PC-9 (cell line): ENCODE measurements at regions not wholly inside any gene's neighbourhood (a gene's known extent, or its start where the extent isn't known, plus 50 kb on each side); places are given as distances from the start of the nearest gene placed in this dataset.

Experiments
- BruUV-seq: library from RNA; stranded (reverse); fragments of 400-500 nt; replicated peaks from 2 replicates; lab custom pipeline; 2021; lab: Mats Ljungman, UMichigan
- CTCF ChIA-PET: fragments of 300-600 bp; sonication (Branson Sonifier 250); formaldehyde crosslinking; loops from one replicate; lab custom pipeline; 2022; ENCODE audit warnings: antibody characterized with exemption; lab: Charles Lee
- POLR2A ChIA-PET: fragments of 300-600 bp; sonication (Branson Sonifier 250); formaldehyde crosslinking; loops from one replicate; lab custom pipeline; 2022; ENCODE audit warnings: antibody characterized with exemption; ENCODE audit not compliant: unreplicated experiment; lab: Charles Lee
- DNase-seq, 2 experiments: peaks; one replicate each; pipeline versions ENCODE4 v3.0.0 to v3.0.0-alpha.2; 2015 to 2022; ENCODE audit warnings: mixed read lengths in 1 of 2
- H2AFZ ChIP-seq: fragments of 200-600 bp; sonication (generic); 2 replicates; pipeline ENCODE4 v1.8.1; 2017; ENCODE audit warnings: antibody characterized with exemption
- H3F3A ChIP-seq: fragments of 200-600 bp; sonication (generic); 2 replicates; pipeline ENCODE4 v1.8.1; 2017; ENCODE audit warnings: antibody characterized with exemption, mild to moderate bottlenecking, low read depth; ENCODE audit not compliant: insufficient read depth
- H3K27ac ChIP-seq: fragments of 200-600 bp; sonication (generic); 2 replicates; pipeline ENCODE4 v1.6.1; 2016; ENCODE audit warnings: mixed run types
- H3K27me3 ChIP-seq: fragments of 200-600 bp; sonication (generic); 2 replicates; pipeline ENCODE4 v1.6.1; 2016; ENCODE audit warnings: low read depth, mixed run types; ENCODE audit not compliant: insufficient read depth
- H3K36me3 ChIP-seq: fragments of 200-600 bp; sonication (generic); 2 replicates; pipeline ENCODE4 v1.6.1; 2016; ENCODE audit warnings: low read depth, mixed run types
- H3K4me1 ChIP-seq: fragments of 200-600 bp; sonication (generic); replicated peaks from 2 replicates; pipeline ENCODE4 v1.6.1; 2016; ENCODE audit warnings: mixed run types; ENCODE audit not compliant: insufficient read depth
- H3K4me2 ChIP-seq: fragments of 200-600 bp; sonication (generic); 2 replicates; pipeline ENCODE4 v1.6.1; 2017; ENCODE audit warnings: mixed run types
- H3K4me3 ChIP-seq: fragments of 200-600 bp; sonication (generic); 2 replicates; pipeline ENCODE4 v1.6.1; 2016; ENCODE audit warnings: mixed run types
- H3K79me2 ChIP-seq: fragments of 200-600 bp; sonication (generic); 2 replicates; pipeline ENCODE4 v1.6.1; 2017; ENCODE audit warnings: low read depth, mixed run types
- H3K9me2 ChIP-seq: fragments of 200-600 bp; sonication (generic); 2 replicates; pipeline ENCODE4 v1.8.1; 2017; ENCODE audit warnings: mild to moderate bottlenecking; ENCODE audit not compliant: insufficient read depth
- H3K9me3 ChIP-seq: fragments of 200-600 bp; sonication (generic); 2 replicates; pipeline ENCODE4 v1.8.1; 2016; ENCODE audit warnings: low read depth; ENCODE audit not compliant: insufficient read depth
- H4K20me1 ChIP-seq: fragments of 200-600 bp; sonication (generic); 2 replicates; pipeline ENCODE4 v1.8.1; 2017; ENCODE audit not compliant: insufficient read depth
- CTCF ChIP-seq: fragments of 200-600 bp; sonication (generic); conservative IDR thresholded peaks from 2 replicates; pipeline ENCODE4 v1.6.1; 2017; ENCODE audit warnings: mixed run types, antibody characterized with exemption, mild to moderate bottlenecking, moderate library complexity
- EZH2 ChIP-seq: fragments of 200-600 bp; sonication (generic); IDR thresholded peaks from 2 replicates; pipeline ENCODE4 v1.8.0; 2017; ENCODE audit warnings: antibody characterized with exemption, low read depth
- intact Hi-C: fragments of 100-400 bp; cut with micrococcal nuclease; formaldehyde crosslinking; loops from one replicate; pipeline ENCODE4 v1.10.0; 2022; ENCODE audit not compliant: unreplicated experiment

- no peaks in the 10 kb centered on the region for H3K4me1 ChIP-seq
- no peaks in the 10 kb centered on the region for H3K27me3 ChIP-seq
- DNase-seq: no peak
- no peaks in the 10 kb centered on the region for H3F3A ChIP-seq
- no peak overlapping the region for H2AFZ ChIP-seq
- no TSS peak for BruUV-seq
- CTCF ChIA-PET: interaction anchor here (0.5 to 0.6 kb wide), 2 partner anchors 200 to 570 kb away, joined by 3 to 4 read pairs; no protein-coding TSS in a partner anchor
- no peak overlapping the region for H3K4me2 ChIP-seq
- H3K36me3 ChIP-seq: no peaks in the 10 kb centered on the region
- H3K79me2 ChIP-seq: no peaks in the 10 kb centered on the region
- H3K9me2 ChIP-seq: no peaks in the 10 kb centered on the region
- no peak for TF ChIP-seq EZH2
- TF ChIP-seq CTCF: no peak
- no peaks in the 10 kb centered on the region for H3K9me3 ChIP-seq
- H3K4me3 ChIP-seq: no peak overlapping the region
- POLR2A ChIA-PET: no interaction called here
- no peak overlapping the region for H3K27ac ChIP-seq
- H4K20me1 ChIP-seq: no peaks in the 10 kb centered on the region
- intact Hi-C loops: no loop called here
Observed at GRCh38 chr12:19778172-19778571, 338.9 kb downstream of the AEBP2 start.

- Histone ChIP-seq H4K20me1 (no peaks in the 10 kb centered on the region), H3K4me3 (no peak overlapping the region), H3K27ac (no peak overlapping the region), H3K27me3 (no peaks in the 10 kb centered on the region), H3K79me2 (no peaks in the 10 kb centered on the region), H2AFZ (no peak overlapping the region), H3K9me2 (no peaks in the 10 kb centered on the region), H3K9me3 (no peaks in the 10 kb centered on the region), H3K4me2 (no peak overlapping the region), H3F3A (no peaks in the 10 kb centered on the region), H3K36me3 (no peaks in the 10 kb centered on the region), H3K4me1 (no peaks in the 10 kb centered on the region)
- DNase-seq: no peak
- POLR2A ChIA-PET: no interaction called here
- intact Hi-C loops: no loop called here
- no TSS peak for BruUV-seq
- TF ChIP-seq CTCF: no peak
- no peak for TF ChIP-seq EZH2
- CTCF ChIA-PET: interaction anchor here (0.5 to 0.6 kb wide), 2 partner anchors 200 to 571 kb away, joined by 3 to 4 read pairs; no protein-coding TSS in a partner anchor
Observed at GRCh38 chr12:19778797-19779196, 339.5 kb downstream of the AEBP2 start.

GRCh38 chr12:19779395-19780056 lies 340.2 kb downstream of the AEBP2 start:
- H3K9me3 ChIP-seq: no peaks in the 10 kb centered on the region
- BruUV-seq: no TSS peak
- TF ChIP-seq EZH2 (no peak), CTCF (no peak)
- CTCF ChIA-PET: no interaction called here
- no peaks in the 10 kb centered on the region for H3K36me3 ChIP-seq
- no peak overlapping the region for H3K27ac ChIP-seq
- no peaks in the 10 kb centered on the region for H3K9me2 ChIP-seq
- H3K79me2 ChIP-seq: no peaks in the 10 kb centered on the region
- intact Hi-C loops: no loop called here
- no peaks in the 10 kb centered on the region for H4K20me1 ChIP-seq
- no peaks in the 10 kb centered on the region for H3K27me3 ChIP-seq
- no peak overlapping the region for H2AFZ ChIP-seq
- DNase-seq: peak in 1 of 2 experiments; percentile 27
- no peak overlapping the region for H3K4me3 ChIP-seq
- no peaks in the 10 kb centered on the region for H3F3A ChIP-seq
- POLR2A ChIA-PET: no interaction called here
- no peaks in the 10 kb centered on the region for H3K4me1 ChIP-seq
- H3K4me2 ChIP-seq: no peak overlapping the region
